ENCODE measurements at regions not wholly inside any gene's neighbourhood (a gene's known extent, or its start where the extent isn't known, plus 50 kb on each side); places are given as distances from the start of the nearest gene placed in this dataset.
"Not testable (repeated sequence)": the region's sequence is repeated elsewhere in the genome, so short reads cannot be mapped to it uniquely, and the experiment has no call there.

GRCh38 chr12:126447346-126447745 lies 1382.1 kb downstream of the AACS start:
- no peak for DNase-seq (ENCODE audit: low spot score)

GRCh38 chr12:126451809-126452208 lies 1386.6 kb downstream of the AACS start:
- DNase-seq (ENCODE audit: low spot score) = no peak

- DNase-seq (ENCODE audit: low spot score) = not testable (repeated sequence)
Observed at GRCh38 chr12:126452686-126453085, 1387.5 kb downstream of the AACS start.

- no peak for DNase-seq (ENCODE audit: low spot score)
Observed at GRCh38 chr12:126454581-126454980, 1389.3 kb downstream of the AACS start.

- no peak for DNase-seq (ENCODE audit: low spot score)
Observed at GRCh38 chr12:126457776-126458175, 1392.5 kb downstream of the AACS start.

- DNase-seq (ENCODE audit: low spot score) = no peak
Observed at GRCh38 chr12:126464153-126464552, 1398.9 kb downstream of the AACS start.

- no peak for DNase-seq (ENCODE audit: low spot score)
Observed at GRCh38 chr12:126469211-126469610, 1404.0 kb downstream of the AACS start.

GRCh38 chr12:126474703-126475102 lies 1409.5 kb downstream of the AACS start:
- no peak for DNase-seq (ENCODE audit: low spot score)

- no peak for DNase-seq (ENCODE audit: low spot score)
Observed at GRCh38 chr12:126480451-126480850, 1415.2 kb downstream of the AACS start.

- DNase-seq (ENCODE audit: low spot score) = no peak
Observed at GRCh38 chr12:126481688-126482087, 1416.5 kb downstream of the AACS start.

GRCh38 chr12:126482238-126482889 lies 1417.1 kb downstream of the AACS start:
- DNase-seq (ENCODE audit: low spot score) = no peak

GRCh38 chr12:126483145-126484068 lies 1418.2 kb downstream of the AACS start:
- no peak for DNase-seq (ENCODE audit: low spot score)

GRCh38 chr12:126487431-126487980 lies 1422.3 kb downstream of the AACS start:
- DNase-seq (ENCODE audit: low spot score) = no peak

GRCh38 chr12:126488806-126489205 lies 1423.6 kb downstream of the AACS start:
- DNase-seq (ENCODE audit: low spot score) = no peak

GRCh38 chr12:126492181-126492580 lies 1426.9 kb downstream of the AACS start:
- no peak for DNase-seq (ENCODE audit: low spot score)

- DNase-seq (ENCODE audit: low spot score) = no peak
Observed at GRCh38 chr12:126493366-126494108, 1428.3 kb downstream of the AACS start.

GRCh38 chr12:126496201-126496600 lies 1431.0 kb downstream of the AACS start:
- DNase-seq (ENCODE audit: low spot score) = no peak

GRCh38 chr12:126506426-126507182 lies 1441.4 kb downstream of the AACS start:
- DNase-seq (ENCODE audit: low spot score) = no peak

- DNase-seq (ENCODE audit: low spot score) = no peak
Observed at GRCh38 chr12:126507231-126507630, 1442.0 kb downstream of the AACS start.

GRCh38 chr12:126509572-126509971 lies 1444.3 kb downstream of the AACS start:
- no peak for DNase-seq (ENCODE audit: low spot score)

GRCh38 chr12:126510630-126511029 lies 1445.4 kb downstream of the AACS start:
- DNase-seq (ENCODE audit: low spot score) = no peak
